ENCODE measurements at regions not wholly inside any gene's neighbourhood (a gene's known extent, or its start where the extent isn't known, plus 50 kb on each side); places are given as distances from the start of the nearest gene placed in this dataset.

DNA sequence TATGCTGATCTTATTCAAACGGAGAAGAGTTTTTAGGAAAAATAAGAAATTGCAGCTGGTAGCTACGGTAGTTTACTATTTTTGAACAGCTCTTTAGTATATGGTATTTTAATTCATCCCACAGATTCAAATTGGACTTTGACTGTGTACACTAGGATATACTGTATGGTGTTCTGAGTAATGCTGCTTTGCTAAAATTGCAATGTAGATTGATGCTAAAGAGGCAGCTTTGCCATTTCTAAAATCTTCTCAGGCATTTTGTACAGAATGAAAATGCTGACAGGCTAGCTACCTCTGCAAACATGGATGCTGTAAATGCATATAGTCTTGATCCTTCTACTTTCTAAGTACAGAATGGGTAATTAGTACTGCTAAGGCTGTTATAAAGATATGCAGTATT lies 826.6 kb upstream of the POU3F3 start:
- H3K9me3 ChIP-seq (ENCODE audit: control insufficient read depth in 2 of 2, low read length in 2 of 2), result no peaks in the 10 kb centered on the region
- H3K27me3 ChIP-seq (ENCODE audit: control insufficient read depth in 1 of 2, insufficient read depth in 2 of 2, low read length in 2 of 2), result peaks cover 0 to 2% of the 10 kb centered on the region in 2 donors
- no peaks in the 10 kb centered on the region for H3K4me1 ChIP-seq (ENCODE audit: control insufficient read depth, insufficient read depth, low read length)
- no peak overlapping the region for H3K27ac ChIP-seq (ENCODE audit: low read length)
- no peak overlapping the region for H3K9ac ChIP-seq (ENCODE audit: low read length in 2 of 2)
- no peaks in the 10 kb centered on the region for H3K36me3 ChIP-seq (ENCODE audit: control insufficient read depth in 2 of 2, insufficient read depth in 2 of 2, low read length in 2 of 2)
- no peak overlapping the region for H3K4me3 ChIP-seq (ENCODE audit: low read length in 2 of 2)

- H3K27me3 ChIP-seq (ENCODE audit: control insufficient read depth in 1 of 2, insufficient read depth in 2 of 2, low read length in 2 of 2), result peaks cover 0 to 2% of the 10 kb centered on the region in 2 donors
- H3K9ac ChIP-seq (ENCODE audit: low read length in 2 of 2), result no peak overlapping the region
- H3K4me1 ChIP-seq (ENCODE audit: control insufficient read depth, insufficient read depth, low read length), result no peaks in the 10 kb centered on the region
- no peak overlapping the region for H3K27ac ChIP-seq (ENCODE audit: low read length)
- no peaks in the 10 kb centered on the region for H3K9me3 ChIP-seq (ENCODE audit: control insufficient read depth in 2 of 2, low read length in 2 of 2)
- H3K4me3 ChIP-seq (ENCODE audit: low read length in 2 of 2), result no peak overlapping the region
- H3K36me3 ChIP-seq (ENCODE audit: control insufficient read depth in 2 of 2, insufficient read depth in 2 of 2, low read length in 2 of 2), result no peaks in the 10 kb centered on the region
Observed at GRCh38 chr2:104028061-104028460, 825.9 kb upstream of the POU3F3 start.

DNA sequence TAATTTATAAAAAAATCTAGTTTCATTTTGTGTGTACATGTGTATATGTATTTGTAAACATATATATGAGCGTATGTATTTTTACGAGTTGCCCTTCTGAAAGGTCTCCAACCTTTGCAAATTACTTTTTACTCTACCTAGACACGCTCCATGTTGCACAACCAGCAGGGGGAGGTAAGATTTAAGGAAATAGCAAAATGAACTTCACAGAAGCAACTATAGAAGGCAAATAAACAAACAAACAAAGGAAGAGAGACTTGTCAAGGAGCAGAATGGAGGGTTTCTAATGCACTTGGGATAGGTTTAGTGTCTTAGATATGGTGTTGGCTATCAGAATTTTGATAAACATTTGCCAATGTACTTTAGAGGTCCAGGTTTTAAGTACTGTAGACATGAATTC lies 820.5 kb upstream of the POU3F3 start:
- Histone ChIP-seq H3K9ac (ENCODE audit: low read length in 2 of 2) (no peak overlapping the region), H3K36me3 (ENCODE audit: control insufficient read depth in 2 of 2, insufficient read depth in 2 of 2, low read length in 2 of 2) (no peaks in the 10 kb centered on the region), H3K4me1 (ENCODE audit: control insufficient read depth, insufficient read depth, low read length) (no peaks in the 10 kb centered on the region), H3K27me3 (ENCODE audit: control insufficient read depth in 1 of 2, insufficient read depth in 2 of 2, low read length in 2 of 2) (no peaks in the 10 kb centered on the region), H3K27ac (ENCODE audit: low read length) (no peak overlapping the region), H3K4me3 (ENCODE audit: low read length in 2 of 2) (no peak overlapping the region), H3K9me3 (ENCODE audit: control insufficient read depth in 2 of 2, low read length in 2 of 2) (no peaks in the 10 kb centered on the region)

DNA sequence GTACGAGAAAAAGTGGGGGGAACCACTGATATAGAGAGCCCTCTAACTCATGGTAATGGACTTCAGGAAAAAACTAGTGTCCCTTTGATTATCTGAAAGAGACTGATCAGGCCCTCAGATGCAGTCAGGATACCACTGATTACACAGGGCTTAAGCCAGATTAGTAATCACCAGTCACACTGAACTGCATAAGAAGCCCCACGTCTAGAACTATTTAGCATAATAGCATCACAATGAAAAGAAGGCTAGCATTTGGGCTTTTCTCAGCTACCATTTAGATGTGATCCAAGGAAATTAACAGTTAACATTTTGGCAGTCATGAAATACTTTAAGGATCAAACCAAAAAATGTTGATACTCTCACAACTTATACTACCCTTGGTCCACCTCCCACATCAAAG lies 813.1 kb upstream of the POU3F3 start:
- no peak overlapping the region for H3K4me3 ChIP-seq (ENCODE audit: low read length in 2 of 2)
- H3K27me3 ChIP-seq (ENCODE audit: control insufficient read depth in 1 of 2, insufficient read depth in 2 of 2, low read length in 2 of 2), result no peaks in the 10 kb centered on the region
- no peaks in the 10 kb centered on the region for H3K4me1 ChIP-seq (ENCODE audit: control insufficient read depth, insufficient read depth, low read length)
- no peaks in the 10 kb centered on the region for H3K9me3 ChIP-seq (ENCODE audit: control insufficient read depth in 2 of 2, low read length in 2 of 2)
- H3K36me3 ChIP-seq (ENCODE audit: control insufficient read depth in 2 of 2, insufficient read depth in 2 of 2, low read length in 2 of 2), result no peaks in the 10 kb centered on the region
- no peak overlapping the region for H3K27ac ChIP-seq (ENCODE audit: low read length)
- H3K9ac ChIP-seq (ENCODE audit: low read length in 2 of 2), result no peak overlapping the region

DNA sequence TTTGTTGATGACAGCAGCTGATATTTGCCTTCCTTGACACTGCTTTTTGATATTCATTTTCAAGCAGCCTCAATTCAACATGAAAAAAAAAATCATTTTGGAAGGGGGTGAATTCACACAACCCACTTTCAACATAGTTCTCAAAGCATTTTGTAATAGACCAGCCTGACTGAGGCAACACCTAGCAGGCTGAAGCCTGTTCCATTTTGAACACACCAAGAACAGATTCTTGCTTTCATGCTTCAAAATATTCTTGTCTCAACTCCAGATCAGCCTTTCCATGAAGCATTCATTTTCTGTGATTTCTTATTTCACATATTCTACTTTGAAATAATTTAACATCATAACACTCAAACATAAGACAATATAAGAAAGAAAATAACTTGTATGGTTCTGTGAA lies 812.6 kb upstream of the POU3F3 start:
- Histone ChIP-seq H3K9me3 (ENCODE audit: control insufficient read depth in 2 of 2, low read length in 2 of 2) (no peaks in the 10 kb centered on the region), H3K36me3 (ENCODE audit: control insufficient read depth in 2 of 2, insufficient read depth in 2 of 2, low read length in 2 of 2) (no peaks in the 10 kb centered on the region), H3K9ac (ENCODE audit: low read length in 2 of 2) (no peak overlapping the region), H3K4me1 (ENCODE audit: control insufficient read depth, insufficient read depth, low read length) (no peaks in the 10 kb centered on the region), H3K4me3 (ENCODE audit: low read length in 2 of 2) (no peak overlapping the region), H3K27me3 (ENCODE audit: control insufficient read depth in 1 of 2, insufficient read depth in 2 of 2, low read length in 2 of 2) (no peaks in the 10 kb centered on the region), H3K27ac (ENCODE audit: low read length) (no peak overlapping the region)

DNA sequence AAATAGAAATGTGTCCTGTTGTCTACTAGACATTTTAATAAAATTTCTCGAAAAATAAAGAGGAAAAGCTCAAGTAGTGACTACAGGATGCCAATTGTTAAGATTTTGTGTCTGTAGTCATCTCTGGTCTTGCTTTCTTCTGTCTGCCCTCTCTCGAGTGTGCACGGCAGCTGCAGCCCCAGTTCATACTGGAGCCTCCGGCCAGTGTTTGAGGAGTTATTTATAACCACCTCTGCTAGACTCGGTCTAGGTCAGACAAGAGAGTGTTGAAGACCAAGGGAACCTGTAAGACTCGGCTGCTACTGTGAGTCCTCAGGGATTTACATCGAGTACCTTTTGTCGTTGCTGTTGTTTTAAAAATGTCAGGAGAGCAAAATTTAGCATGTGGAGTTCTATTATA lies 810.1 kb upstream of the POU3F3 start:
- no peaks in the 10 kb centered on the region for H3K4me1 ChIP-seq (ENCODE audit: control insufficient read depth, insufficient read depth, low read length)
- H3K27me3 ChIP-seq (ENCODE audit: control insufficient read depth in 1 of 2, insufficient read depth in 2 of 2, low read length in 2 of 2), result no peaks in the 10 kb centered on the region
- H3K9ac ChIP-seq (ENCODE audit: low read length in 2 of 2), result no peak overlapping the region
- no peaks in the 10 kb centered on the region for H3K9me3 ChIP-seq (ENCODE audit: control insufficient read depth in 2 of 2, low read length in 2 of 2)
- H3K4me3 ChIP-seq (ENCODE audit: low read length in 2 of 2), result no peak overlapping the region
- no peak overlapping the region for H3K27ac ChIP-seq (ENCODE audit: low read length)
- H3K36me3 ChIP-seq (ENCODE audit: control insufficient read depth in 2 of 2, insufficient read depth in 2 of 2, low read length in 2 of 2), result no peaks in the 10 kb centered on the region

- Histone ChIP-seq H3K4me3 (ENCODE audit: low read length in 2 of 2) (no peak overlapping the region), H3K9me3 (ENCODE audit: control insufficient read depth in 2 of 2, low read length in 2 of 2) (no peaks in the 10 kb centered on the region), H3K27me3 (ENCODE audit: control insufficient read depth in 1 of 2, insufficient read depth in 2 of 2, low read length in 2 of 2) (no peaks in the 10 kb centered on the region), H3K9ac (ENCODE audit: low read length in 2 of 2) (no peak overlapping the region), H3K4me1 (ENCODE audit: control insufficient read depth, insufficient read depth, low read length) (no peaks in the 10 kb centered on the region), H3K36me3 (ENCODE audit: control insufficient read depth in 2 of 2, insufficient read depth in 2 of 2, low read length in 2 of 2) (no peaks in the 10 kb centered on the region), H3K27ac (ENCODE audit: low read length) (no peak overlapping the region)
Observed at GRCh38 chr2:104045071-104045470, 808.8 kb upstream of the POU3F3 start.

DNA sequence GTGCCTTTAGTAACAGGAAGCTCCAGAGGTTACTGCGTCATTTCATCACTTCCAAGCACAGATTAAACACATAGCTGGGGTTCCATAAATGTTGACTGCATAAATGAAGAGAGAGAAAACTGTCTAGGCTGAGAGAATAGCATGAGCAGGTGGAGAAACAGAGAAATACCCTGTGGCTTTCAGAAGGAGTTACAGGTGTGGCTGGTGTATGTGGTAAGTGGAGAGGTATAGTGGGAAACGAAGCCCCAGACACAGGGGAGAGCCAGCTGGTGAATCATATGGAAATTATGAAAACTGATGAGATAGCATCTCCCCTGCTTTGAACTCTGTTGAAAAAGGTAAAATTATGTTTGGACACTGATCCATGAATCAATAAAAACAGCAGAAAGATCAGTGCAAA lies 807.4 kb upstream of the POU3F3 start:
- Histone ChIP-seq H3K27ac (ENCODE audit: low read length) (no peak overlapping the region), H3K9ac (ENCODE audit: low read length in 2 of 2) (no peak overlapping the region), H3K4me1 (ENCODE audit: control insufficient read depth, insufficient read depth, low read length) (no peaks in the 10 kb centered on the region), H3K27me3 (ENCODE audit: control insufficient read depth in 1 of 2, insufficient read depth in 2 of 2, low read length in 2 of 2) (no peaks in the 10 kb centered on the region), H3K9me3 (ENCODE audit: control insufficient read depth in 2 of 2, low read length in 2 of 2) (no peaks in the 10 kb centered on the region), H3K4me3 (ENCODE audit: low read length in 2 of 2) (no peak overlapping the region), H3K36me3 (ENCODE audit: control insufficient read depth in 2 of 2, insufficient read depth in 2 of 2, low read length in 2 of 2) (no peaks in the 10 kb centered on the region)

- Histone ChIP-seq H3K9ac (ENCODE audit: low read length in 2 of 2) (no peak overlapping the region), H3K4me1 (ENCODE audit: control insufficient read depth, insufficient read depth, low read length) (no peaks in the 10 kb centered on the region), H3K36me3 (ENCODE audit: control insufficient read depth in 2 of 2, insufficient read depth in 2 of 2, low read length in 2 of 2) (no peaks in the 10 kb centered on the region), H3K4me3 (ENCODE audit: low read length in 2 of 2) (no peak overlapping the region), H3K27me3 (ENCODE audit: control insufficient read depth in 1 of 2, insufficient read depth in 2 of 2, low read length in 2 of 2) (no peaks in the 10 kb centered on the region), H3K27ac (ENCODE audit: low read length) (no peak overlapping the region), H3K9me3 (ENCODE audit: control insufficient read depth in 2 of 2, low read length in 2 of 2) (no peaks in the 10 kb centered on the region)
Observed at GRCh38 chr2:104047516-104047915, 806.4 kb upstream of the POU3F3 start.

GRCh38 chr2:104049438-104049837 lies 804.5 kb upstream of the POU3F3 start:
- H3K9me3 ChIP-seq (ENCODE audit: control insufficient read depth in 2 of 2, low read length in 2 of 2), result no peaks in the 10 kb centered on the region
- H3K27me3 ChIP-seq (ENCODE audit: control insufficient read depth in 1 of 2, insufficient read depth in 2 of 2, low read length in 2 of 2), result no peaks in the 10 kb centered on the region
- H3K36me3 ChIP-seq (ENCODE audit: control insufficient read depth in 2 of 2, insufficient read depth in 2 of 2, low read length in 2 of 2), result no peaks in the 10 kb centered on the region
- H3K9ac ChIP-seq (ENCODE audit: low read length in 2 of 2), result no peak overlapping the region
- H3K27ac ChIP-seq (ENCODE audit: low read length), result no peak overlapping the region
- no peak overlapping the region for H3K4me3 ChIP-seq (ENCODE audit: low read length in 2 of 2)
- no peaks in the 10 kb centered on the region for H3K4me1 ChIP-seq (ENCODE audit: control insufficient read depth, insufficient read depth, low read length)

- Histone ChIP-seq H3K27ac (ENCODE audit: low read length) (no peak overlapping the region), H3K36me3 (ENCODE audit: control insufficient read depth in 2 of 2, insufficient read depth in 2 of 2, low read length in 2 of 2) (no peaks in the 10 kb centered on the region), H3K4me1 (ENCODE audit: control insufficient read depth, insufficient read depth, low read length) (no peaks in the 10 kb centered on the region), H3K9me3 (ENCODE audit: control insufficient read depth in 2 of 2, low read length in 2 of 2) (no peaks in the 10 kb centered on the region), H3K4me3 (ENCODE audit: low read length in 2 of 2) (no peak overlapping the region), H3K9ac (ENCODE audit: low read length in 2 of 2) (no peak overlapping the region), H3K27me3 (ENCODE audit: control insufficient read depth in 1 of 2, insufficient read depth in 2 of 2, low read length in 2 of 2) (no peaks in the 10 kb centered on the region)
Observed at GRCh38 chr2:104049981-104050380, 803.9 kb upstream of the POU3F3 start.
